ENCODE measurements at regions not wholly inside any gene's neighbourhood (a gene's known extent, or its start where the extent isn't known, plus 50 kb on each side); places are given as distances from the start of the nearest gene placed in this dataset.

- H3K36me3 ChIP-seq (replicated peaks; ENCODE audit: insufficient read depth, low read length) = no peaks in the 10 kb centered on the region
- no peak overlapping the region for H2AFZ ChIP-seq (ENCODE audit: low read length)
- no peak overlapping the region for H3K27ac ChIP-seq (ENCODE audit: low read length)
- no peaks in the 10 kb centered on the region for H4K20me1 ChIP-seq (ENCODE audit: insufficient read depth, low read length)
- TF ChIP-seq CTCF (IDR thresholded peaks at IDR 0.05; ENCODE audit: low read length) = no peak
- no peak for TF ChIP-seq EZH2phosphoT487 (IDR thresholded peaks at IDR 0.05; ENCODE audit: low read length)
- no peak for TF ChIP-seq EZH2 (optimal IDR thresholded peaks at IDR 0.05; ENCODE audit: low read depth, low read length)
- no peaks in the 10 kb centered on the region for H3K27me3 ChIP-seq (replicated peaks; ENCODE audit: insufficient read depth, low read length)
- H3K9ac ChIP-seq (ENCODE audit: low read length) = no peak overlapping the region
- no peaks in the 10 kb centered on the region for H3K9me3 ChIP-seq (replicated peaks; ENCODE audit: insufficient read depth, low read length)
- no peak for DNase-seq
- no peaks in the 10 kb centered on the region for H3K4me1 ChIP-seq (ENCODE audit: low read length)
- H3K4me2 ChIP-seq (ENCODE audit: low read depth, low read length) = no peak overlapping the region
- no peak overlapping the region for H3K4me3 ChIP-seq (ENCODE audit: low read length)
- H3K9me2 ChIP-seq (replicated peaks; ENCODE audit: insufficient read depth, low read length) = no peaks in the 10 kb centered on the region
- no peaks in the 10 kb centered on the region for H3K79me2 ChIP-seq (ENCODE audit: low read length)
- no peaks in the 10 kb centered on the region for H3F3A ChIP-seq (ENCODE audit: insufficient read depth, low read length)
Measured at GRCh38 chr12:91972896-91973295, 172.8 kb downstream of the BTG1 start.

GRCh38 chr12:91968777-91969171 lies 176.9 kb downstream of the BTG1 start:
- H3K4me1 ChIP-seq (ENCODE audit: low read length) = no peaks in the 10 kb centered on the region
- no peak overlapping the region for H3K9ac ChIP-seq (ENCODE audit: low read length)
- DNase-seq = no peak
- H3K9me2 ChIP-seq (replicated peaks; ENCODE audit: insufficient read depth, low read length) = no peaks in the 10 kb centered on the region
- H3F3A ChIP-seq (ENCODE audit: insufficient read depth, low read length) = no peaks in the 10 kb centered on the region
- H2AFZ ChIP-seq (ENCODE audit: low read length) = no peak overlapping the region
- no peaks in the 10 kb centered on the region for H3K9me3 ChIP-seq (replicated peaks; ENCODE audit: insufficient read depth, low read length)
- H3K4me3 ChIP-seq (ENCODE audit: low read length) = no peak overlapping the region
- H3K4me2 ChIP-seq (ENCODE audit: low read depth, low read length) = no peak overlapping the region
- H3K27me3 ChIP-seq (replicated peaks; ENCODE audit: insufficient read depth, low read length) = no peaks in the 10 kb centered on the region
- no peak overlapping the region for H3K27ac ChIP-seq (ENCODE audit: low read length)
- TF ChIP-seq EZH2 (optimal IDR thresholded peaks at IDR 0.05; ENCODE audit: low read depth, low read length) (no peak), EZH2phosphoT487 (IDR thresholded peaks at IDR 0.05; ENCODE audit: low read length) (no peak), CTCF (IDR thresholded peaks at IDR 0.05; ENCODE audit: low read length) (no peak)
- no peaks in the 10 kb centered on the region for H3K36me3 ChIP-seq (replicated peaks; ENCODE audit: insufficient read depth, low read length)
- H3K79me2 ChIP-seq (ENCODE audit: low read length) = no peaks in the 10 kb centered on the region
- H4K20me1 ChIP-seq (ENCODE audit: insufficient read depth, low read length) = no peaks in the 10 kb centered on the region

- no peak overlapping the region for H3K9ac ChIP-seq (ENCODE audit: low read length)
- no peak overlapping the region for H3K27ac ChIP-seq (ENCODE audit: low read length)
- no peaks in the 10 kb centered on the region for H3K4me1 ChIP-seq (ENCODE audit: low read length)
- TF ChIP-seq CTCF (IDR thresholded peaks at IDR 0.05; ENCODE audit: low read length) = no peak
- TF ChIP-seq EZH2 (optimal IDR thresholded peaks at IDR 0.05; ENCODE audit: low read depth, low read length) = no peak
- TF ChIP-seq EZH2phosphoT487 (IDR thresholded peaks at IDR 0.05; ENCODE audit: low read length) = no peak
- no peak overlapping the region for H2AFZ ChIP-seq (ENCODE audit: low read length)
- H3K4me2 ChIP-seq (ENCODE audit: low read depth, low read length) = no peak overlapping the region
- no peak for DNase-seq
- H3K9me2 ChIP-seq (replicated peaks; ENCODE audit: insufficient read depth, low read length) = no peaks in the 10 kb centered on the region
- no peaks in the 10 kb centered on the region for H3K27me3 ChIP-seq (replicated peaks; ENCODE audit: insufficient read depth, low read length)
- no peaks in the 10 kb centered on the region for H3K9me3 ChIP-seq (replicated peaks; ENCODE audit: insufficient read depth, low read length)
- no peaks in the 10 kb centered on the region for H3F3A ChIP-seq (ENCODE audit: insufficient read depth, low read length)
- H3K4me3 ChIP-seq (ENCODE audit: low read length) = no peak overlapping the region
- no peaks in the 10 kb centered on the region for H4K20me1 ChIP-seq (ENCODE audit: insufficient read depth, low read length)
- no peaks in the 10 kb centered on the region for H3K79me2 ChIP-seq (ENCODE audit: low read length)
- no peaks in the 10 kb centered on the region for H3K36me3 ChIP-seq (replicated peaks; ENCODE audit: insufficient read depth, low read length)
Measured at GRCh38 chr12:91968076-91968776, 177.4 kb downstream of the BTG1 start.
